ENCODE measurements at regions not wholly inside any gene's neighbourhood (a gene's known extent, or its start where the extent isn't known, plus 50 kb on each side); places are given as distances from the start of the nearest gene placed in this dataset.
A peak's percentile ranks its signal among the peaks of the same experiment; 100 is the strongest.
"Not testable (repeated sequence)": the region's sequence is repeated elsewhere in the genome, so short reads cannot be mapped to it uniquely, and the experiment has no call there.

- DNase-seq (ENCODE audit: low spot score): no peak
These were observed 100.7 kb upstream of the PRKCQ start for GRCh38 chr10:6680735-6681134.

- DNase-seq (ENCODE audit: low spot score): no peak
These were observed 98.9 kb upstream of the PRKCQ start for GRCh38 chr10:6678956-6679355.

- DNase-seq (ENCODE audit: low spot score): peak; percentile 43
These were observed 98.2 kb upstream of the PRKCQ start for GRCh38 chr10:6678211-6678803.

GRCh38 chr10:6677129-6677528, 97.1 kb upstream of the PRKCQ start:
- not testable (repeated sequence) for DNase-seq (ENCODE audit: low spot score)

GRCh38 chr10:6674291-6674690, 94.2 kb upstream of the PRKCQ start:
- DNase-seq (ENCODE audit: low spot score): no peak

GRCh38 chr10:6671976-6672375, 91.9 kb upstream of the PRKCQ start:
- DNase-seq (ENCODE audit: low spot score): no peak

- peak; percentile 54 for DNase-seq (ENCODE audit: low spot score)
These were observed 89.3 kb upstream of the PRKCQ start for GRCh38 chr10:6669269-6669859.

- DNase-seq (ENCODE audit: low spot score): peak; percentile 62
These were observed 87.7 kb upstream of the PRKCQ start for GRCh38 chr10:6667679-6668270.

GRCh38 chr10:6667150-6667549, 87.1 kb upstream of the PRKCQ start:
- DNase-seq (ENCODE audit: low spot score): no peak

- DNase-seq (ENCODE audit: low spot score): no peak
These were observed 85.8 kb upstream of the PRKCQ start for GRCh38 chr10:6665847-6666246.

- no peak for DNase-seq (ENCODE audit: low spot score)
These were observed 80.4 kb upstream of the PRKCQ start for GRCh38 chr10:6660460-6660859.

- peak; percentile 58 for DNase-seq (ENCODE audit: low spot score)
These were observed 79.4 kb upstream of the PRKCQ start for GRCh38 chr10:6659451-6659850.

GRCh38 chr10:6657669-6658068, 77.6 kb upstream of the PRKCQ start:
- DNase-seq (ENCODE audit: low spot score): no peak

GRCh38 chr10:6657196-6657595, 77.1 kb upstream of the PRKCQ start:
- DNase-seq (ENCODE audit: low spot score): no peak

- DNase-seq (ENCODE audit: low spot score): no peak
These were observed 74.5 kb upstream of the PRKCQ start for GRCh38 chr10:6654571-6654970.

- no peak for DNase-seq (ENCODE audit: low spot score)
These were observed 70.5 kb upstream of the PRKCQ start for GRCh38 chr10:6650586-6650985.

- peak; percentile 92 for DNase-seq (ENCODE audit: low spot score)
These were observed 69.8 kb upstream of the PRKCQ start for GRCh38 chr10:6649903-6650302.

GRCh38 chr10:6648894-6649720, 69.0 kb upstream of the PRKCQ start:
- peak; percentile 77 for DNase-seq (ENCODE audit: low spot score)

- peak; percentile 38 for DNase-seq (ENCODE audit: low spot score)
These were observed 67.9 kb upstream of the PRKCQ start for GRCh38 chr10:6647811-6648526.

GRCh38 chr10:6643962-6644361, 63.9 kb upstream of the PRKCQ start:
- DNase-seq (ENCODE audit: low spot score): peak; percentile 33

- DNase-seq (ENCODE audit: low spot score): no peak
These were observed 62.8 kb upstream of the PRKCQ start for GRCh38 chr10:6642876-6643275.

GRCh38 chr10:6640433-6641040, 60.5 kb upstream of the PRKCQ start:
- no peak for DNase-seq (ENCODE audit: low spot score)
